Heart right ventricle (tissue), 16 donors: ENCODE measurements at regions not wholly inside any gene's neighbourhood (a gene's known extent, or its start where the extent isn't known, plus 50 kb on each side); places are given as distances from the start of the nearest gene placed in this dataset.

Experiments used
- ATAC-seq, 8 donors: fragments of 200-7000 bp; cut with Tn5 transposase; one replicate each; pipeline ENCODE4 v1.9.1; 2020; ENCODE audit warnings: mild to moderate bottlenecking in 8 of 8, moderate library complexity in 8 of 8, moderate number of reproducible peaks in 1 of 8
- DNase-seq, 2 donors: peaks; one replicate each; pipeline ENCODE4 v3.0.0-alpha.2; 2020
- H3K27ac ChIP-seq, 10 donors: fragments of 200-600 bp; sonication (generic) in 2 of 10; one replicate each; pipeline versions ENCODE4 v1.5.0 to v1.8.0; 2020 to 2022; ENCODE audit warnings: mild to moderate bottlenecking in 3 of 10
- H3K27me3 ChIP-seq, 7 donors: fragments of 200-600 bp; one replicate each; pipeline ENCODE4 v1.8.0; 2021 to 2022; ENCODE audit warnings: mild to moderate bottlenecking in 2 of 7
- H3K36me3 ChIP-seq, 9 donors: fragments of 200-600 bp; sonication (generic) in 1 of 9; one replicate each; pipeline versions ENCODE4 v1.5.0 to v1.8.0; 2020 to 2022; ENCODE audit warnings: mild to moderate bottlenecking in 2 of 9
- H3K4me1 ChIP-seq, 9 donors: fragments of 200-600 bp; sonication (generic) in 1 of 9; one replicate each; pipeline versions ENCODE4 v1.5.0 to v1.8.0; 2020 to 2022; ENCODE audit warnings: mild to moderate bottlenecking in 4 of 9
- H3K4me3 ChIP-seq, 10 donors: fragments of 200-600 bp; sonication (generic) in 2 of 10; one replicate each; pipeline versions ENCODE4 v1.5.0 to v1.8.0; 2020 to 2022; ENCODE audit warnings: mild to moderate bottlenecking in 7 of 10, moderate library complexity in 2 of 10
- H3K9me3 ChIP-seq, 11 donors: fragments of 200-600 bp in 10 of 11; sonication (generic) in 2 of 11; one replicate each; pipeline versions ENCODE4 v1.5.0 to v1.8.0; 2013 to 2022; ENCODE audit warnings: mild to moderate bottlenecking in 2 of 11, control low read depth in 1 of 11, moderate library complexity in 1 of 11
- WGBS, 2 donors: extraction: QIAGEN DNeasy Blood & Tissue Kit; methylation state at CpG; one replicate each; pipeline ENCODE4 v1.1.7; 2013; ENCODE audit warnings: inconsistent platforms in 1 of 2; 5-methylcytosine and 5-hydroxymethylcytosine counted together
- intact Hi-C, 10 donors: fragments of 100-400 bp; cut with DNase I; formaldehyde crosslinking; loops; one replicate each; pipeline versions ENCODE4 v1.11.1 to v1.14.2; 2022
- TF ChIP-seq, protein P1 (sequence below), 9 donors: fragments of 200-600 bp; sonication (generic) in 2 of 9; IDR thresholded peaks; one replicate each; pipeline versions ENCODE4 v1.5.0 to v1.8.0; 2021 to 2022; ENCODE audit warnings: antibody characterized with exemption in 9 of 9, mild to moderate bottlenecking in 5 of 9, moderate library complexity in 1 of 9
- donor health status: Arrhythmogenic right ventricular cardiomyopathy.
- donor health status: ischemic (EF 13 %, LVEDD 7.1; RV severe dilation, severe dysfunction).
- donor health status: healthy with polysubstance abuse.
- donor health status: DM: no; HTN: yes; CAD: no.
- donor health status: DM: no; HTN: no; CAD: no.
- donor health status: ischemic (EF 25% LVEDD 6.9; RV normal size, moderate dysfunction).
- donor health status: ischemic (EF 25% LVEDD 5.7; RV mildly dilated, moderate dysfunction).
- donor health status: healthy.
- donor health status: DM: yes; HTN: yes; CAD: no.
- donor health status: Ischemic cardiomyopathy.
- donor health status: ischemic (EF 35%, LVEDD 5.7; RV mildly dilated, moderate dysfunction).
- donor health status: nonischemic (EF 11% LVEDD 7.7; RV severe dilation, severe dysfunction).
- donor health status: DM: yes; HTN: yes; CAD: no.
- donor health status: PGD.
- donor health status: ischemic (EF 29% LVEDD 5.4; RV normal size, mild dysfunction).
- donor health status: nonischemic (EF 23%, LVEDD 6.1; RV moderate dilation, normal function).

DNA sequence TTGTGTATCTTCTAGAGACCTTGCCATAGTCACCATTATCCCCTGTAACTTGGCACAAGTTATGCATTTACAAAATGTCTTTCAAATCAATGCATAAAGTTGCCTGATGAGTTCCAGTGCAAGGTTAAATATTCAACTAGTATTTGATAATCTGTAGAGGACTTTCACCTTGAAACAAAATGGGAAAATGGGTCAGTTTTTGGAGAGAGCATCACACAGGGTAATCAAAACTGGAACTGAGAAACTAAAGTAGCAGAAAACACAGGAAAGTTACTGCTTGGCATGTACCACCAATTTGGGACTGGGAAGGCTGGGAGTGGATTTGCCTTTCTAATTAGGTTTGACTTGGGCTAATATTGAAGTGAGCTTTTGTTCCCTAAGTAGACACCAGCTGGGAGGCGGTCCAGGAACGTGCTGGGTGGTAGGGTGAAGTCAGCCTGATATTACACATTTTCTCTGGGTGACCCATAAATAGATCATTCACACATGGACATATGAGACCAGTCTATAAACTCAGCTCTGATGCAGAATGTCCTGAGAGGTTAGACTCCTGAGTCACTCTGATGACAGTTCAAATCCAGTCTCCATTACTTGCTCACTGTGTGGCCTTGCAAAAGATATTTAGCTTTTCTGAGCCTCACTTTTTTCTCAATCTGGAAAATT is 152.3 kb downstream of the PCTP start:
- H3K4me3 ChIP-seq, result no peak overlapping the region
- no peaks in the 10 kb centered on the region for H3K4me1 ChIP-seq
- TF ChIP-seq, protein P1, sequence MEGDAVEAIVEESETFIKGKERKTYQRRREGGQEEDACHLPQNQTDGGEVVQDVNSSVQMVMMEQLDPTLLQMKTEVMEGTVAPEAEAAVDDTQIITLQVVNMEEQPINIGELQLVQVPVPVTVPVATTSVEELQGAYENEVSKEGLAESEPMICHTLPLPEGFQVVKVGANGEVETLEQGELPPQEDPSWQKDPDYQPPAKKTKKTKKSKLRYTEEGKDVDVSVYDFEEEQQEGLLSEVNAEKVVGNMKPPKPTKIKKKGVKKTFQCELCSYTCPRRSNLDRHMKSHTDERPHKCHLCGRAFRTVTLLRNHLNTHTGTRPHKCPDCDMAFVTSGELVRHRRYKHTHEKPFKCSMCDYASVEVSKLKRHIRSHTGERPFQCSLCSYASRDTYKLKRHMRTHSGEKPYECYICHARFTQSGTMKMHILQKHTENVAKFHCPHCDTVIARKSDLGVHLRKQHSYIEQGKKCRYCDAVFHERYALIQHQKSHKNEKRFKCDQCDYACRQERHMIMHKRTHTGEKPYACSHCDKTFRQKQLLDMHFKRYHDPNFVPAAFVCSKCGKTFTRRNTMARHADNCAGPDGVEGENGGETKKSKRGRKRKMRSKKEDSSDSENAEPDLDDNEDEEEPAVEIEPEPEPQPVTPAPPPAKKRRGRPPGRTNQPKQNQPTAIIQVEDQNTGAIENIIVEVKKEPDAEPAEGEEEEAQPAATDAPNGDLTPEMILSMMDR (IDR thresholded peaks at IDR 0.05), result no peak
- H3K9me3 ChIP-seq, result peaks cover 0 to 5% (median 0%) of the 10 kb centered on the region in 11 donors
- ATAC-seq (no peak), DNase-seq (no peak)
- WGBS, 2 donors, result 58 to 73% methylated on average over 2 of the region's 2 CpGs
- no peaks in the 10 kb centered on the region for H3K36me3 ChIP-seq
- H3K27ac ChIP-seq, result no peak overlapping the region
- peaks cover 0 to 5% (median 0%) of the 10 kb centered on the region in 7 donors for H3K27me3 ChIP-seq
- intact Hi-C loops, result no loop called here

DNA sequence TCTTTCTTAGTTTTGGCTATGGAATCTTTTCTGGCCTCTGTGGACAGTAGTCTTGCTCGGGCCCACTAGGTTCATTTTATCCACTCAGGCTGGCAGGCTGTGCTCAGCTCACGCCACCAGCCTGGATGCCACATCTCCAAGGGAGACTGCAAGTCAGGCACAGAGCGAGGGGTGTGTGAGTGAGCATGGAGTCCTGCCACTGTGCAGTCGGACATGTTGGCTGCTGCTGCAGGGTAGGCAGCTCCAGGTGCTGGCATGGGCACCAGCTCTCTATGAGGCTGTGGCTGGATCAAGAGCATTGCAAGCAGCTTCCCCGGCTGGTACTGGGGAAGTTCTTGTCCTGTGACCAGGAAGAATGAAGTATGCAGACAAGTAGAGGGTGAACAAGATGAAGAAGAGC is 158.9 kb downstream of the PCTP start:
- ATAC-seq (no peak), DNase-seq (no peak)
- Histone ChIP-seq H3K36me3 (no peaks in the 10 kb centered on the region), H3K4me1 (no peaks in the 10 kb centered on the region), H3K4me3 (no peak overlapping the region), H3K27me3 (peaks cover 0 to 5% (median 0%) of the 10 kb centered on the region in 7 donors), H3K9me3 (peaks cover 0 to 5% (median 0%) of the 10 kb centered on the region in 11 donors), H3K27ac (no peak overlapping the region)
- WGBS, 2 donors, result 90 to 92% methylated on average over 5 of the region's 5 CpGs
- TF ChIP-seq, protein P1 (IDR thresholded peaks at IDR 0.05), result no peak
- intact Hi-C loops, result no loop called here

DNA sequence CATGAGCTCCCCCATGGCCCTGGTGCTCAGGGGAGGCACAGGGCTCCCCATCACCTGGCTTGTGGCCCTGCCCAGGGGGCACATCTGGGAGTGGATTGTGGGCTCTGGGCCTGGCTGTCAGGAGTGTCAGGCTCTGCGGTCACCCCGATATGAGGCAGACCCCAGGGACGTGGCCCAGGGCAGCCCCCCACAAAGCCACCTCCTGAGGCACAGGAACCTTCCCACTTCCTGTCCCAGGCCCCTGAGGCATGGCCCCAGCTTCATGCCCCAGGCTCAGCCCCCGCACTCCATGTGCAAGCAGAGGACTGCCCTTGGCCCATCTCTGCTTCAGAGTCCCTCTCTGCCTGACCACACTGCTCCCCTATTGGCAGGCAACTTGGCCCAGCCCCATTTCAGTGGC is 160.3 kb downstream of the PCTP start:
- Histone ChIP-seq H3K9me3 (peaks cover 0 to 5% (median 0%) of the 10 kb centered on the region in 11 donors), H3K36me3 (no peaks in the 10 kb centered on the region), H3K4me3 (no peak overlapping the region), H3K27me3 (peaks cover 0 to 8% (median 0%) of the 10 kb centered on the region in 7 donors), H3K4me1 (no peaks in the 10 kb centered on the region), H3K27ac (no peak overlapping the region)
- WGBS, 2 donors, result 82 to 85% methylated on average over 4 of the region's 4 CpGs
- intact Hi-C loops, result no loop called here
- TF ChIP-seq, protein P1 (IDR thresholded peaks at IDR 0.05), result no peak
- no peak for ATAC-seq
- DNase-seq, result no peak

DNA sequence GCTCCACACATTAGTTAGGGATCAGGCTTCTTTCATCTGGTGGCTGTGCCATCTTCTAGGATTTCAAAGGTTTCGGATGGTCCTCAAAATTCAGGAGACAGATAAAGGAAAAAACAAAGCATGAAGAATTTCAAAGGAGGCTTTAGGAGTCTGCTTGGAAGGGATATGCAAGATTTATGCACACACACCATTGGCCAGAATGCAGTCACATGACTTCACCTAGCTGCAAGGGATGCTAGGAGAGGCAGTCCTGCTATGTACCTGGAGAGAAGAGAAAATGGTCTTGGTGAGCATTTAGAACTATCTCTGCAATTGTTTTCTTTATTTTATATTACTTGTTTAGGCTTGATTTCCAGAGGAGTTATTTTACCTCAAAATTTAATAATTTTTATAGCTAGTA is 174.6 kb downstream of the PCTP start:
- 92 to 98% methylated on average over 1 of the region's 1 CpG for WGBS, 2 donors
- ATAC-seq (no peak), DNase-seq (no peak)
- Histone ChIP-seq H3K9me3 (peaks cover 0 to 22% (median 3%) of the 10 kb centered on the region in 11 donors), H3K27me3 (no peaks in the 10 kb centered on the region), H3K27ac (no peak overlapping the region), H3K4me1 (no peaks in the 10 kb centered on the region), H3K36me3 (no peaks in the 10 kb centered on the region), H3K4me3 (no peak overlapping the region)
- intact Hi-C loops, result no loop called here
- TF ChIP-seq, protein P1 (IDR thresholded peaks at IDR 0.05), result no peak
